Left cardiac atrium (tissue), 4 donors: ENCODE measurements at regions not wholly inside any gene's neighbourhood (a gene's known extent, or its start where the extent isn't known, plus 50 kb on each side); places are given as distances from the start of the nearest gene placed in this dataset.

ENCODE experiments used
- ATAC-seq, 2 donors: fragments of 200-7000 bp; cut with Tn5 transposase; one replicate each; pipeline ENCODE4 v1.9.1; 2020; ENCODE audit warnings: mild to moderate bottlenecking in 2 of 2, moderate library complexity in 2 of 2
- DNase-seq: peaks from one replicate; pipeline ENCODE4 v3.0.0-alpha.2; 2020
- intact Hi-C, 2 donors: fragments of 100-400 bp; cut with DNase I; formaldehyde crosslinking; loops; one replicate each; pipeline versions ENCODE4 v1.14.1 to v1.15.1; 2022 to 2023
- donor health status: DM: no; HTN: yes; CAD: no.
- donor health status: DM: no; HTN: yes; CAD: no; lungs with severe emphysema.
- donor health status: DM: yes; HTN: yes; CAD: no.
- donor health status: Dilated cardiomyopathy.

DNA sequence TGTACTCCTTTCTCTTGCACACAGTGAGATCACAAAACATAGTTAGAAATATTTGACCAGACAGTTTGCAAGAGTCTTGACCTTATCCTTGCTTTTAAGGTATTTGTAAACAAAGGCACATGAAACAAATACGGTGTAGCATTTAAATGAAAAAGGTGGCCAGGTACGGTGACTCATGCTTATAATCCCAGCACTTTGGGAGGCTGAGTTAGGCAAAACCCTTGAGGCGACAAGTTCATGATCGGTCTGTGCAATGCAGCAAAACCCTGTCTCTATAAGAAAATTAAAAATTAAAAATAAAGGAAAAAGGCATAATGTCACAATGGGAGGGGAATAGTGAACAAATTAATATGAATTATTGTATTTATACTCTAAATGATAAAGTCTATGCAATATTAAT lies 109.5 kb upstream of the PIK3C3 start:
- intact Hi-C loops = no loop called here
- no peak for DNase-seq
- no peak for ATAC-seq

DNA sequence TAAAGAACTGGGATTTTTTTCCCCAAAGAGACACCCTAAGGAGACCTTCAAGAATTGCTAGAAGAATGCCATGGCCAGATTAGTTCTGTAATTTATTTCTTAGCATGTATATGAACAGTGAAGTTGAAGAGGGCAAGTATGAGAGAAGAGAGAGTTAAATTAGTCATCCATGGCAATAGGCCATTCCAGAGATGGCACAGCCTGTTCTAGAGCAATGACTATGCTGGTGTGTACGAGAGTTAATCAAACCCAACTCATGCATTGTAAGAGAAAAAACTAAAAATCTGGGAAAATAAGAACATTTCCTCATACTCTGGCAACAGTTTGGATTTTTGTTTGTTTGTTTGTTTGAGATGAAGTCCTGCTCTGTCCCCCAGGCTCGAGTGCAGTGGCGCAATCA lies 112.1 kb upstream of the PIK3C3 start:
- intact Hi-C loops = no loop called here
- ATAC-seq = no peak
- DNase-seq = no peak

DNA sequence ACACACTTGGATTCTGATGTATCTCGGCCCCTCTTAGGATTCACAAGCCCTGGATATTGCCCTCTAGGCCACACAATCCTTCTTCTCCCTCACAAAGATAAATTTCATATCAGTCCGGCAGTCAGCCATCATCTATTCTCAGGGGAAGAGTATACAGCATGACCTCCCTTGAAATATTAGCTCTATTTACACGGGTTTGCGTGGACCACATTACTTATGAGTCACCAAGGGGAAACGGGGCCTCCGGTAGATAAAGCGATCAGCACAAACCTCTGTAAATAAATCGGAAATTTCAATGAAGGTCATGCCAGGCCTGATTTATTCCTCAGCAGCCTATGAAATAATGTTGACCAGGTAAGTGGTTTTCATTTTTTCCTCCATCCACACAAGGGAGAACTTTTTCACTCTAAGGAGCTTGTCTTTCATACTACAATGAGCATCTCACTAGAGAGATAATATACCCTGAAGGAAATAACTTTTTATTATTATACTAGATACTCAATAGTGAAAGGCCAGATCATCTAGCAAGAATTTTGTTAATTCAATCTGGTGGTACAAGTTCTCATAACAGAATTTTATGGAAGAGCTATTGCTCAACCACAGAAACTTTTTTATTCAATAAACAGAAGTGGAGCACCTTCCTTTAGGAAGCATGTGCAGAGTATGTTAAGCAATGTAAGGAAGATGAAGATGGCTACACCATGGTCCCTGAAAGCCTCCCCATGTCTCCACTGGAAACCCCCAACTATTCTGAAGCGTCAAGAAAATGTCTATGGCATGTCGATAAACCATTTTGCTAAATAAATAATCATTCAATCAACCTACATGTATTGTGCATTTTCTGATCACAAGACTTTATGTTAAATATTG lies 125.2 kb upstream of the PIK3C3 start:
- intact Hi-C loops = no loop called here
- ATAC-seq (no peak), DNase-seq (no peak)

DNA sequence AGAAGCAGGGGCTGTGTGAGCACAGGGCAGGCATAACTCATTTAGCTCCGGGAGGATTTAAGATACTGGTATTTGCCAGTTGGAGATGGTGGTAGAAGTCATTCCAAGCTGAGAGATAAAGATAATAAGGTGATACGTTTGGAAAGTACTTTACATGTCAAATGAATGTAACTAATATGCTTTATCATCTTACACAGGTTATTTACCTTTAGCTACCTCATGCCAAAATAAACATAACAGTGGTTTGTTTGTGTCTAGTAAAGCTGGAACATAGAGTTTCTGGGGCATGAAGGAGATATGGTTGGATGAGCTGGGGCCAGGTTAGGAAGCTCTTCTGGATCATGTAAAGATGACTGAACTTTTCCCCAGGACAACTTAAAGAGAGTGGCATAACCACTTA lies 126.9 kb upstream of the PIK3C3 start:
- ATAC-seq (no peak), DNase-seq (no peak)
- intact Hi-C loops = no loop called here

DNA sequence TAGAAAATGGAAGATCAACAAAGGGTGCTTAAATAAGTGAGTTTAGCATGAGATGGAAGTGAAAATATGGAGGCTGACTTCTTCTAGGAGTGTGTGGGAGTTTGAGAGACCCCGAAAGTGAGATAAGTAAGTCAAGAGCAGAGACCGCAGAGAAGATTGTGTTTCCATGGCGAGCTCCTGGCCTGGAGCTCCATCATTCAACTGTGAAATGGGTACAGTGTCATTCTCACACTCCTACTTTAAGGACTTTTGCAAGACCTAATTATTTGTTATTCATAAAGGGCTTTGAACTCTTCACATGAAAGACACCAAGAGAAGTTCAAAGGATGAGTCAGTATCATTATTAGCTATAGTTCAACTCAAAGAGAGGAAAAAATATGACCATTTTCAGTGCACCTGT lies 134.2 kb upstream of the PIK3C3 start:
- intact Hi-C loops = no loop called here
- ATAC-seq = no peak
- DNase-seq = no peak

DNA sequence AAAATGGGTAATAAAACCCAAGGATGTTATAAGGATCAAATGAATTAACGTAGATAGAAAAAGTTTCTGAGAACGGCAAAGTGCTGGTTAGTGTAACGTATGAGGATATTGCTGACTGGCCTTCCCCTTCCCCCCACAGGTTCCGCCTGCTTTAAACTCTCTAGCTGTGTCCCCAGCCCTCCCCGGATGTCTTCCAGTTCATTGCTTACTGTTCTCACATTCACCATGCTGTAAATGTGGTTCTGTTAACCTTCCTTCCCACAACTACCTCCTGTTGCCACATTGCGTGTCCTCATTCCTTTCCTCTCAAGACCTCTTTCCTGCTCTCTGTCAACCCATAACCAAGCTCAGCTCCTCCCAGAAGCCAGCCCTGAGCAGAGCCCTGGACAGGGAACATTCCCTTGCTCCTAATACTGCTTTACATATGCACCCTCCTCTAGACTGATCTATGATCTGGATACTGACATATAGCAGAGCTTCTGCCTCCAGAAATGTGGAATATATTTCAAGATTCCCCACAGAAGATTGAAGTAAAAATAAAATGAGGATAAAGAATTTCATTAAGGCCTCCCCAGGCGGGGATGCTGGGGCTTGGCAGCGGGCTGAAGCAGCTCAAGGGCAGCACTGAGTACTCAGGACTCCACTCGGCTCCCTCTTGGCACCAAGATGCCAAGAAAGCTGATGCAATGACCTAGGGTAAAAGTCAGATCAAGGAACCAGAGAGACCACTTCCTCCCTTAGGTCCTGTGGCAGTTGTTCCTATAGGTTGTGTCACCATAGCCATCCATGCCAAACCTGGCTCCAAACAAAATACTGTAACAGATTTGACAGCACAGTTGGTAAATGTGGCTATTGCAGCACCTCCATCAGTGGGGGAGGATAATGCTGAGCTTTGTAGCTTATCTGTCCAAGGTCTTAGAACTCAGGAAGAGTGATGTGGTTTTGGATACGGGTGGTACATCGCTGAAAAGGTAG lies 136.4 kb upstream of the PIK3C3 start:
- no peak for ATAC-seq
- intact Hi-C loops = no loop called here
- DNase-seq = no peak

GRCh38 chr18:41814651-41815050 lies 140.4 kb upstream of the PIK3C3 start:
- DNase-seq (no peak), ATAC-seq (no peak)
- intact Hi-C loops = no loop called here

DNA sequence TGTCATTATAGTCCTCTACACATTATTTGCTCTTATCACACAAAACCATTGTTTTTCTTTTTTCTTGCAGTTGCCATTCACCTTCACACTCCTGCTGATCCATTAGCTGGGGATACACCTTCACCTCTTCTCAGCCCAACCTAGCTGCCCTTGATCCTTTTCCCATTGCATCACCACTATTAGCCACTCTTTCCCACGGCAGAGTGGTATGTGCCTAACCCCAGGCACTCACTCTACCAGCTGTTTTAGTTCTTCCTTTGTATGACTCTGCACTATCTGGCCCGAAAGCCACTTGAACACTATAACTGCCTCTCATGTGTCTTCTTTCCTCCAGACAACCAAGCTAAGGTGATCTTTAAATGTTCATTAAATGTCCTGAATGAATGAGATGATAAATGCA lies 145.4 kb upstream of the PIK3C3 start:
- intact Hi-C loops = no loop called here
- DNase-seq (no peak), ATAC-seq (no peak)

GRCh38 chr18:41805341-41805740 lies 149.7 kb upstream of the PIK3C3 start:
- intact Hi-C loops = no loop called here
- no peak for ATAC-seq
- no peak for DNase-seq

- intact Hi-C loops = no loop called here
- ATAC-seq (no peak), DNase-seq (no peak)
These were observed 156.2 kb upstream of the PIK3C3 start for GRCh38 chr18:41798879-41799278.

DNA sequence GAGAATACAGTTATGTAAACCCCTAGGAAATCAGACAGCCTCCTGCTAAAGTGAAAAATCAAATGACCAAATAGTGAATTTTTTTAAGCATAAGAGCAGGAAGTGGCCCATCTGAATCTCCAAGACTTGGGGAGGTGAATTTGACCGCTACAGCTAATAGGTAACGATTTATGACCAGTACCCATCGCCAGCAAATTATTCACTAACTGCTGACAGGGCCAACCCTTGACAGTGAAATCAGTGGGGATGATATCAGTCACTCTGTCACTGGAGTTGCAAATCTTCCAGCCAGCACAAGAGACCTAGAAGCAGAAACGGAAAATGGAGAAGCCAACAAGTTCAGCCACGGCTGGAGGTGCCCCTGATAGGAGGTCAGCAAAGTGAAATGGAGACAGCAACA lies 164.3 kb upstream of the PIK3C3 start:
- DNase-seq = no peak
- no peak for ATAC-seq
- intact Hi-C loops = no loop called here

DNA sequence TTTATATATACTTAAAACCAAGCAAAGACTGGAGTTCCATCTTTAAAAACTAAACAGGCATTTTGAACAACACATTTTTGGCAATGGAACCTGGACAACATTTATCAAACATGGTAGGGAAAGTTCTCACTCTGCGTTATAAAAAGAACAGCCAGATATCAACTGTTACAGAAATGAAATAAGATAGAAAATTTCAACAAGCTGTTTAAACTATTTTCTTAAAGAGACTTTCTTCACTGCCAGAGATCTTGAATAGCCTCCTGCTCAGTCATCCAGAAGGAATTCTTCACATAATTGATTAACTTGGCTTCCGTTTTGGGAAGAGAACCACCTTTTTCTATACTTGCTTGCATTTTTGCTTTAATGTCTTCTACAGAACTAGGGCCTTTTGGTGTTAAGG lies 166.0 kb upstream of the PIK3C3 start:
- intact Hi-C loops = no loop called here
- ATAC-seq = no peak

DNA sequence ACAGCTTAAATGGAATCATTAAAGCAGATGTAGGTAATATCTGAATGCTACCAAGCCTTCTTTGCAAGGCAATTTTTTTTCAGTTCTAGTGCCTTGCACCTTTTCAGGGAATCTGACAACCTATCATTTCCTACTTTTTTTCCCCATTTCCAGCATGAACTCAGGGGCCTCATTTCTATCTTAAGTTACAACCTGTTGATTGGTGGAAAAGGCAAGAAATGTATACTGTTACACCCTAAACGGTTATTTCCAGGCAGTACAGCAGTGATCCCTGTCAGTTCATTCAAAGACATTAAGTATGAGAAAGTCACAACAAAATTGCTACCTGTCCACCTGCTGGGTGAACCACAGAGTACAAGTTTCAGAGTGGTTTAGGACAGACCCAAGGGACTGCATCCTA lies 171.2 kb upstream of the PIK3C3 start:
- DNase-seq (no peak), ATAC-seq (no peak)
- intact Hi-C loops = no loop called here

More for the DNA sequence above, 166.0 kb upstream of the PIK3C3 start:
- no peak for DNase-seq

DNA sequence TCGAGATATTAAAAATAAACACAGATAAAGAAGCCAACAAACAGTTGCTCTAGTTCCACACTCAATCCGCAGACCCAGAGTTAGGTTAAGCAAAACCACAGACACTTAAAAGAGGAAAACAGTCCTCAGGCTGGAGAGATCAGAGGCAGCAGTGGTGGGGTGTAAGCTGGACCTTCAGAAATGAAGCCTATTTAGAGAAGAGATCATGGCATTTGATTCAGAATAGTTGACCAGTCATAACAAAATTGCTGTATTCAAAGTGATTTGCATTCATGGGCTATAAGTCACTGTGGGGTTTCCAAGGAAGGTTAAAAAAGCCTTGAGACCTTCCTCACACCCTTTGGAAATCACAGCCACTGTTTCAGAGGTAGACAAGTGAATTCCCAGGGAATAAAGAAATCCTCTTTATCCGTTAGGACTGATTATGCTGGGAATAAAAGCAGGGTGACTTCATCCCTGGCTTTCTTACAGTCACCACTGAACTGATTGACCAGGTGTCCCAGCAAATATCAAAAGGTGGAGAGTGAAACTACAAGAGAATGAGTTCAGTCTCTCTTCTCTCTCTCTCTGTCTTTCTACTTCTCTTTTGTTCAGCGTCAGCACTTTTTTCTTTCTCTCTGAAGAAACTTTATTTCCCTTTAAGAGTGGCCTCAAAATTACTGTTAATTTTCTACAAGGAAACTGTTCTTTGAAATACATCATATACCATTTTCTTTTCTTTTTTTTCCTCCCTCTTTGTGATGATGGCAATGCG lies 171.8 kb upstream of the PIK3C3 start:
- no peak for ATAC-seq
- intact Hi-C loops = no loop called here

GRCh38 chr18:41771973-41772372 lies 183.1 kb upstream of the PIK3C3 start:
- ATAC-seq = no peak
- DNase-seq = no peak
- intact Hi-C loops = no loop called here

More for the DNA sequence above, 171.8 kb upstream of the PIK3C3 start:
- no peak for DNase-seq

DNA sequence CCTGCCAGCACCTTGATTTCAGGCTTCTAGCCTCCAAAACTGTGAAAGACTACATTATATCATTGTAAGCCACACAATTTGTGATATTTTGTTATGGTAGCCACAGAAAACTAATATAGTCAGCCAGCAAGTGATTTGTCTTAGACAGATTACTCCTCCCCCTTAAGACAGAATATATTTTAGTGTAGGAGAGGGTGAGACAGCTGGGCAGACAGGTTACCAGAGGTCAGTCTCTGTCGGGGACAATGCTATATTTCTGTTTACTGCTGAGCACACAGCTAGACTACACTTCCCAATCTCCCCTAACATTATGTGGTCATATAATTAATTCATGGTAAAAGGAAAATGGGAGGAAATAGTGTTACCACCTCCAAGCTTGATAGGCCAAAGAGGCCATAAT lies 185.8 kb upstream of the PIK3C3 start:
- ATAC-seq (no peak), DNase-seq (no peak)
- intact Hi-C loops = no loop called here

- DNase-seq (no peak), ATAC-seq (no peak)
- intact Hi-C loops = no loop called here
These were observed 186.6 kb upstream of the PIK3C3 start for GRCh38 chr18:41768467-41768866.

DNA sequence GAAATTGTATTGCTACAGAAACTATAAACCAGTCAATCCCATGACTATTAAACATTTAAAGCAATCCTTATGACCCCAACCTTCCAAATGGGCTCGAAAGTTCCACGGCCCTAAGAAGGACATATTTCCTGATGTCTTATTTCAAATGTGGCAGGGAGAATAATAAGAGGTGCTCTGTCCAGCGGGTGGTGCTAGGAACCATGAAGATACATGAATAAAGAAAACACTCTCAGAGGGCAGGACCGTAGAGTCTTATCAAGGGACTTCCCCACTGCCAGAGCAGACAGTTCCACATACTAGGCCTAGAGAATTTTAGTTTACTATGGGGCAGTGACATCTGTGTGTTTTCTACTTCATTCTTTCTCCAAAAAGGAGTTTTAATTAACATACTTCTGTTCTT lies 187.1 kb upstream of the PIK3C3 start:
- DNase-seq = no peak
- intact Hi-C loops = no loop called here
- no peak for ATAC-seq

GRCh38 chr18:41765460-41765859 lies 189.6 kb upstream of the PIK3C3 start:
- DNase-seq (no peak), ATAC-seq (no peak)
- intact Hi-C loops = no loop called here

DNA sequence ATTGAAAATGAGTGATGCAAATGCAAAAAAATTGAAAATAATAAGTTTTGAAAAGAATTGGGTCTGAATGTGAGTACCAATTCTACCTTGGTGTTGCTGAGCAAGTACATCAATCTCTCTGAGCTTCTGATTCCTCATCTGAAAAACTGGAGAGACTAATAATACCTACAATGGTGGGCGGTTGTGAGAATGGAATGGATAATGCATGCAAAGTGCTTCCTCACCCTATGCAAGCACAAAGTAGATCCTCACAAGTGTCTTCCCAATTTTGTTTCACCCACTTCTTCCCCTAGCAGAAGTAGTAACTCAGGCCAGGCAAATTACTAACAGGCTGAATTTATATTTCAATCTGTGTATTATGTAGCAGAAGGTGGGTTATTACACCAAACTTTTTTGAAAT lies 191.7 kb upstream of the PIK3C3 start:
- ATAC-seq (no peak), DNase-seq (no peak)
- intact Hi-C loops = no loop called here
